ENCODE measurements at regions not wholly inside any gene's neighbourhood (a gene's known extent, or its start where the extent isn't known, plus 50 kb on each side); places are given as distances from the start of the nearest gene placed in this dataset.

GRCh38 chr5:174785120-174785680, 60.8 kb downstream of the MSX2 start:
- no peak for DNase-seq (ENCODE audit: low spot score in 2 of 2)
- H3K4me3 ChIP-seq = no peak overlapping the region
- H3K27me3 ChIP-seq = no peaks in the 10 kb centered on the region
- TF ChIP-seq POLR2A (IDR thresholded peaks at IDR 0.05) = no peak
- no peak for TF ChIP-seq POLR2AphosphoS5 (IDR thresholded peaks at IDR 0.05)
- no peak for TF ChIP-seq CTCF (IDR thresholded peaks at IDR 0.05)
- H3K4me1 ChIP-seq = no peaks in the 10 kb centered on the region
- intact Hi-C loops (cut with DNase I; ENCODE audit: low total_unique reads) = loop anchor here (10.0 kb wide), 1 partner anchor 430 kb away; no protein-coding TSS in a partner anchor
- H3K27ac ChIP-seq = no peak overlapping the region
- H3K36me3 ChIP-seq = no peaks in the 10 kb centered on the region
- H3K9me3 ChIP-seq = peaks cover 3 to 17% of the 10 kb centered on the region in 2 donors

Data from breast epithelium (tissue), 4 donors.